ENCODE measurements at regions not wholly inside any gene's neighbourhood (a gene's known extent, or its start where the extent isn't known, plus 50 kb on each side); places are given as distances from the start of the nearest gene placed in this dataset.

GRCh38 chr2:8402222-8402621 is 279.6 kb upstream of the ID2 start:
- no peak for DNase-seq

- no peak for DNase-seq
Observed at GRCh38 chr2:8403876-8404275, 278.0 kb upstream of the ID2 start.

- DNase-seq = no peak
Observed at GRCh38 chr2:8405334-8405733, 276.5 kb upstream of the ID2 start.

GRCh38 chr2:8406271-8406670 is 275.6 kb upstream of the ID2 start:
- DNase-seq = no peak

GRCh38 chr2:8407332-8407731 is 274.5 kb upstream of the ID2 start:
- DNase-seq = no peak

- peak; percentile 61 for DNase-seq
Observed at GRCh38 chr2:8408560-8409460, 273.0 kb upstream of the ID2 start.

- DNase-seq = no peak
Observed at GRCh38 chr2:8409461-8410260, 272.2 kb upstream of the ID2 start.

GRCh38 chr2:8412082-8412481 is 269.8 kb upstream of the ID2 start:
- no peak for DNase-seq

- DNase-seq = no peak
Observed at GRCh38 chr2:8412586-8412985, 269.3 kb upstream of the ID2 start.

GRCh38 chr2:8413589-8414135 is 268.2 kb upstream of the ID2 start:
- DNase-seq = no peak

GRCh38 chr2:8414946-8415879 is 266.6 kb upstream of the ID2 start:
- no peak for DNase-seq

GRCh38 chr2:8416001-8416571 is 265.8 kb upstream of the ID2 start:
- no peak for DNase-seq

- DNase-seq = no peak
Observed at GRCh38 chr2:8416849-8417832, 264.7 kb upstream of the ID2 start.

GRCh38 chr2:8418721-8419120 is 263.1 kb upstream of the ID2 start:
- DNase-seq = no peak

GRCh38 chr2:8421658-8422449 is 260.0 kb upstream of the ID2 start:
- DNase-seq = no peak

GRCh38 chr2:8422450-8422800 is 259.4 kb upstream of the ID2 start:
- no peak for DNase-seq

GRCh38 chr2:8424997-8425900 is 256.6 kb upstream of the ID2 start:
- peak; percentile 37 for DNase-seq

GRCh38 chr2:8426550-8426949 is 255.3 kb upstream of the ID2 start:
- no peak for DNase-seq

GRCh38 chr2:8427211-8427610 is 254.6 kb upstream of the ID2 start:
- DNase-seq = no peak
